HG03039 (cell line): ENCODE measurements at regions not wholly inside any gene's neighbourhood (a gene's known extent, or its start where the extent isn't known, plus 50 kb on each side); places are given as distances from the start of the nearest gene placed in this dataset.

Experiments used
- ATAC-seq: cut with Tn5 transposase; IDR thresholded peaks from one replicate; pipeline ENCODE4 v1.9.1; 2021; ENCODE audit warnings: mild to moderate bottlenecking, moderate library complexity; ENCODE audit not compliant: unreplicated experiment

GRCh38 chr13:74449811-74450524 lies 315.8 kb upstream of the KLF12 start:
- ATAC-seq = no peak

GRCh38 chr13:74444864-74445479 lies 310.8 kb upstream of the KLF12 start:
- ATAC-seq = no peak

GRCh38 chr13:74444161-74444571 lies 310.0 kb upstream of the KLF12 start:
- no peak for ATAC-seq

GRCh38 chr13:74443631-74444030 lies 309.4 kb upstream of the KLF12 start:
- no peak for ATAC-seq

GRCh38 chr13:74442751-74443150 lies 308.5 kb upstream of the KLF12 start:
- no peak for ATAC-seq

- ATAC-seq = no peak
These were observed 304.7 kb upstream of the KLF12 start for GRCh38 chr13:74438901-74439300.

GRCh38 chr13:74434782-74435181 lies 300.6 kb upstream of the KLF12 start:
- no peak for ATAC-seq

GRCh38 chr13:74424455-74424854 lies 290.3 kb upstream of the KLF12 start:
- no peak for ATAC-seq

- ATAC-seq = no peak
These were observed 289.2 kb upstream of the KLF12 start for GRCh38 chr13:74423434-74423833.

GRCh38 chr13:74414458-74414857 lies 280.3 kb upstream of the KLF12 start:
- no peak for ATAC-seq

GRCh38 chr13:74413482-74413881 lies 279.3 kb upstream of the KLF12 start:
- no peak for ATAC-seq

GRCh38 chr13:74409551-74409950 lies 275.3 kb upstream of the KLF12 start:
- no peak for ATAC-seq

- ATAC-seq = no peak
These were observed 272.2 kb upstream of the KLF12 start for GRCh38 chr13:74406420-74406819.

GRCh38 chr13:74398599-74398998 lies 264.4 kb upstream of the KLF12 start:
- no peak for ATAC-seq

- no peak for ATAC-seq
These were observed 254.9 kb upstream of the KLF12 start for GRCh38 chr13:74389056-74389455.

GRCh38 chr13:74388626-74389025 lies 254.4 kb upstream of the KLF12 start:
- no peak for ATAC-seq

- no peak for ATAC-seq
These were observed 238.3 kb upstream of the KLF12 start for GRCh38 chr13:74372511-74372910.

- ATAC-seq = no peak
These were observed 233.0 kb upstream of the KLF12 start for GRCh38 chr13:74367193-74367592.

- ATAC-seq = no peak
These were observed 227.1 kb upstream of the KLF12 start for GRCh38 chr13:74361274-74361673.

GRCh38 chr13:74346960-74347359 lies 212.8 kb upstream of the KLF12 start:
- no peak for ATAC-seq

GRCh38 chr13:74338341-74338740 lies 204.1 kb upstream of the KLF12 start:
- no peak for ATAC-seq

- ATAC-seq = no peak
These were observed 202.3 kb upstream of the KLF12 start for GRCh38 chr13:74336546-74336945.

- ATAC-seq = no peak
These were observed 201.2 kb upstream of the KLF12 start for GRCh38 chr13:74335370-74335769.
